Stimulated activated naive CD8-positive, alpha-beta T cell treated with anti-CD3 and anti-CD28 coated beads, Interleukin-15, Interleukin-2, amounts not matched to agents 100 ng/mL and 50 ng/mL, for 24 hours (primary cell): ENCODE measurements at regions not wholly inside any gene's neighbourhood (a gene's known extent, or its start where the extent isn't known, plus 50 kb on each side); places are given as distances from the start of the nearest gene placed in this dataset.
"Not testable (repeated sequence)": the region's sequence is repeated elsewhere in the genome, so short reads cannot be mapped to it uniquely, and the experiment has no call there.

Experiments used
- H3K27ac Mint-ChIP-seq: one replicate; pipeline ENCODE4 v1.8.0; 2021; ENCODE audit warnings: mild to moderate bottlenecking, mixed read lengths
- H3K27me3 Mint-ChIP-seq: one replicate; pipeline ENCODE4 v1.8.0; 2021; ENCODE audit warnings: mixed read lengths
- H3K36me3 Mint-ChIP-seq: one replicate; pipeline ENCODE4 v1.8.0; 2021; ENCODE audit warnings: low read depth, mixed read lengths
- H3K4me1 Mint-ChIP-seq: one replicate; pipeline ENCODE4 v1.8.0; 2021; ENCODE audit warnings: low read depth, mixed read lengths
- H3K4me3 Mint-ChIP-seq: one replicate; pipeline ENCODE4 v1.8.0; 2021; ENCODE audit warnings: mild to moderate bottlenecking, mixed read lengths
- H3K9me3 Mint-ChIP-seq: one replicate; pipeline ENCODE4 v1.8.0; 2021; ENCODE audit warnings: mixed read lengths

- Mint-ChIP-seq H3K27ac (no peak overlapping the region), H3K4me3 (no peak overlapping the region), H3K9me3 (no peaks in the 10 kb centered on the region), H3K36me3 (no peaks in the 10 kb centered on the region), H3K27me3 (peaks cover 11% of the 10 kb centered on the region), H3K4me1 (no peaks in the 10 kb centered on the region)
Measured at GRCh38 chr21:38912102-38912629, 106.4 kb downstream of the ETS2 start.

- H3K36me3 Mint-ChIP-seq: no peaks in the 10 kb centered on the region
- H3K4me1 Mint-ChIP-seq: no peaks in the 10 kb centered on the region
- peak overlapping the region; percentile 3 for H3K27ac Mint-ChIP-seq
- H3K27me3 Mint-ChIP-seq: peaks cover 7% of the 10 kb centered on the region
- no peak overlapping the region for H3K4me3 Mint-ChIP-seq
- H3K9me3 Mint-ChIP-seq: no peaks in the 10 kb centered on the region
Measured at GRCh38 chr21:38911484-38912101, 105.9 kb downstream of the ETS2 start.

GRCh38 chr21:38910390-38911067 lies 104.8 kb downstream of the ETS2 start:
- Mint-ChIP-seq H3K9me3 (no peaks in the 10 kb centered on the region), H3K27ac (no peak overlapping the region), H3K36me3 (no peaks in the 10 kb centered on the region), H3K4me3 (no peak overlapping the region), H3K27me3 (no peaks in the 10 kb centered on the region), H3K4me1 (no peaks in the 10 kb centered on the region)

GRCh38 chr21:38909929-38910328 lies 104.2 kb downstream of the ETS2 start:
- H3K27me3 Mint-ChIP-seq: no peaks in the 10 kb centered on the region
- H3K4me3 Mint-ChIP-seq: no peak overlapping the region
- H3K27ac Mint-ChIP-seq: no peak overlapping the region
- H3K36me3 Mint-ChIP-seq: no peaks in the 10 kb centered on the region
- H3K4me1 Mint-ChIP-seq: no peaks in the 10 kb centered on the region
- H3K9me3 Mint-ChIP-seq: no peaks in the 10 kb centered on the region

- H3K27ac Mint-ChIP-seq: no peak overlapping the region
- no peaks in the 10 kb centered on the region for H3K36me3 Mint-ChIP-seq
- H3K4me1 Mint-ChIP-seq: no peaks in the 10 kb centered on the region
- H3K9me3 Mint-ChIP-seq: no peaks in the 10 kb centered on the region
- no peak overlapping the region for H3K4me3 Mint-ChIP-seq
- H3K27me3 Mint-ChIP-seq: no peaks in the 10 kb centered on the region
Measured at GRCh38 chr21:38909109-38909508, 103.4 kb downstream of the ETS2 start.

GRCh38 chr21:38908537-38908936 lies 102.8 kb downstream of the ETS2 start:
- no peaks in the 10 kb centered on the region for H3K4me1 Mint-ChIP-seq
- H3K27ac Mint-ChIP-seq: no peak overlapping the region
- no peaks in the 10 kb centered on the region for H3K27me3 Mint-ChIP-seq
- no peaks in the 10 kb centered on the region for H3K9me3 Mint-ChIP-seq
- no peak overlapping the region for H3K4me3 Mint-ChIP-seq
- no peaks in the 10 kb centered on the region for H3K36me3 Mint-ChIP-seq

GRCh38 chr21:38905752-38906151 lies 100.0 kb downstream of the ETS2 start:
- no peaks in the 10 kb centered on the region for H3K36me3 Mint-ChIP-seq
- H3K4me1 Mint-ChIP-seq: no peaks in the 10 kb centered on the region
- no peaks in the 10 kb centered on the region for H3K27me3 Mint-ChIP-seq
- H3K9me3 Mint-ChIP-seq: peaks cover 15% of the 10 kb centered on the region
- no peak overlapping the region for H3K27ac Mint-ChIP-seq
- no peak overlapping the region for H3K4me3 Mint-ChIP-seq

GRCh38 chr21:38905328-38905727 lies 99.6 kb downstream of the ETS2 start:
- Mint-ChIP-seq H3K27ac (no peak overlapping the region), H3K9me3 (peaks cover 15% of the 10 kb centered on the region), H3K36me3 (no peaks in the 10 kb centered on the region), H3K27me3 (no peaks in the 10 kb centered on the region), H3K4me3 (no peak overlapping the region), H3K4me1 (no peaks in the 10 kb centered on the region)

- no peaks in the 10 kb centered on the region for H3K36me3 Mint-ChIP-seq
- H3K27ac Mint-ChIP-seq: no peak overlapping the region
- H3K4me3 Mint-ChIP-seq: no peak overlapping the region
- peaks cover 8% of the 10 kb centered on the region for H3K4me1 Mint-ChIP-seq
- no peaks in the 10 kb centered on the region for H3K27me3 Mint-ChIP-seq
- peaks cover 22% of the 10 kb centered on the region for H3K9me3 Mint-ChIP-seq
Measured at GRCh38 chr21:38903690-38904139, 98.0 kb downstream of the ETS2 start.

- no peak overlapping the region for H3K4me3 Mint-ChIP-seq
- no peak overlapping the region for H3K27ac Mint-ChIP-seq
- no peaks in the 10 kb centered on the region for H3K27me3 Mint-ChIP-seq
- H3K9me3 Mint-ChIP-seq: peaks cover 22% of the 10 kb centered on the region
- peaks cover 8% of the 10 kb centered on the region for H3K4me1 Mint-ChIP-seq
- H3K36me3 Mint-ChIP-seq: no peaks in the 10 kb centered on the region
Measured at GRCh38 chr21:38902608-38903445, 97.1 kb downstream of the ETS2 start.

GRCh38 chr21:38900499-38900898 lies 94.8 kb downstream of the ETS2 start:
- H3K4me1 Mint-ChIP-seq: peaks cover 8% of the 10 kb centered on the region

GRCh38 chr21:38899985-38900384 lies 94.3 kb downstream of the ETS2 start:
- peaks cover 22% of the 10 kb centered on the region for H3K9me3 Mint-ChIP-seq
- H3K27me3 Mint-ChIP-seq, H3K4me1 Mint-ChIP-seq, H3K27ac Mint-ChIP-seq, H3K4me3 Mint-ChIP-seq, H3K36me3 Mint-ChIP-seq: not testable (repeated sequence)

More at GRCh38 chr21:38900499-38900898, 94.8 kb downstream of the ETS2 start:
- Mint-ChIP-seq H3K9me3 (peaks cover 22% of the 10 kb centered on the region), H3K4me3 (no peak overlapping the region), H3K36me3 (no peaks in the 10 kb centered on the region), H3K27ac (no peak overlapping the region), H3K27me3 (peaks cover 6% of the 10 kb centered on the region)

GRCh38 chr21:38899277-38899947 lies 93.7 kb downstream of the ETS2 start:
- H3K9me3 Mint-ChIP-seq: peaks cover 22% of the 10 kb centered on the region
- no peak overlapping the region for H3K4me3 Mint-ChIP-seq
- H3K27ac Mint-ChIP-seq: no peak overlapping the region

GRCh38 chr21:38898422-38899096 lies 92.8 kb downstream of the ETS2 start:
- no peak overlapping the region for H3K4me3 Mint-ChIP-seq
- peaks cover 22% of the 10 kb centered on the region for H3K9me3 Mint-ChIP-seq

More at GRCh38 chr21:38899277-38899947, 93.7 kb downstream of the ETS2 start:
- H3K36me3 Mint-ChIP-seq: no peaks in the 10 kb centered on the region
- H3K27me3 Mint-ChIP-seq: peaks cover 13% of the 10 kb centered on the region
- peaks cover 8% of the 10 kb centered on the region for H3K4me1 Mint-ChIP-seq

More at GRCh38 chr21:38898422-38899096, 92.8 kb downstream of the ETS2 start:
- H3K4me1 Mint-ChIP-seq: peaks cover 8% of the 10 kb centered on the region
- no peak overlapping the region for H3K27ac Mint-ChIP-seq
- peaks cover 14% of the 10 kb centered on the region for H3K27me3 Mint-ChIP-seq
- no peaks in the 10 kb centered on the region for H3K36me3 Mint-ChIP-seq
